Stimulated activated CD4-positive, alpha-beta T cell treated with anti-CD3 and anti-CD28 coated beads, TNF-alpha, amount 100 ng/mL, for 48 hours (primary cell): ENCODE measurements at regions not wholly inside any gene's neighbourhood (a gene's known extent, or its start where the extent isn't known, plus 50 kb on each side); places are given as distances from the start of the nearest gene placed in this dataset.

Source experiments
- DNase-seq, 3 donors: peaks; one replicate each; pipeline ENCODE4 v3.0.0-alpha.2; 2020; ENCODE audit warnings: low read depth in 3 of 3

GRCh38 chr3:28901018-28901417 lies 379.9 kb upstream of the RBMS3 start:
- no peak for DNase-seq

- DNase-seq: no peak
Observed at GRCh38 chr3:28903171-28903601, 377.7 kb upstream of the RBMS3 start.

GRCh38 chr3:28905798-28906197 lies 375.1 kb upstream of the RBMS3 start:
- DNase-seq: no peak

- DNase-seq: no peak
Observed at GRCh38 chr3:28906561-28907310, 374.1 kb upstream of the RBMS3 start.

GRCh38 chr3:28907616-28908015 lies 373.3 kb upstream of the RBMS3 start:
- DNase-seq: no peak

- no peak for DNase-seq
Observed at GRCh38 chr3:28912120-28912885, 368.6 kb upstream of the RBMS3 start.

- no peak for DNase-seq
Observed at GRCh38 chr3:28915741-28916500, 364.9 kb upstream of the RBMS3 start.

GRCh38 chr3:28916713-28917499 lies 364.0 kb upstream of the RBMS3 start:
- no peak for DNase-seq

- no peak for DNase-seq
Observed at GRCh38 chr3:28917895-28918475, 362.9 kb upstream of the RBMS3 start.

- DNase-seq: no peak
Observed at GRCh38 chr3:28922376-28922775, 358.5 kb upstream of the RBMS3 start.

- no peak for DNase-seq
Observed at GRCh38 chr3:28923994-28924393, 356.9 kb upstream of the RBMS3 start.

GRCh38 chr3:28924744-28925360 lies 356.0 kb upstream of the RBMS3 start:
- DNase-seq: no peak

- DNase-seq: no peak
Observed at GRCh38 chr3:28933337-28933736, 347.5 kb upstream of the RBMS3 start.

GRCh38 chr3:28934126-28934813 lies 346.6 kb upstream of the RBMS3 start:
- DNase-seq: no peak

GRCh38 chr3:28935146-28935545 lies 345.7 kb upstream of the RBMS3 start:
- no peak for DNase-seq

GRCh38 chr3:28936154-28936553 lies 344.7 kb upstream of the RBMS3 start:
- DNase-seq: no peak

- no peak for DNase-seq
Observed at GRCh38 chr3:28940530-28940929, 340.3 kb upstream of the RBMS3 start.

GRCh38 chr3:28940994-28941393 lies 339.9 kb upstream of the RBMS3 start:
- no peak for DNase-seq

GRCh38 chr3:28947061-28947460 lies 333.8 kb upstream of the RBMS3 start:
- no peak for DNase-seq

- DNase-seq: no peak
Observed at GRCh38 chr3:28947751-28948150, 333.1 kb upstream of the RBMS3 start.
